HCT116 (cell line): ENCODE measurements at regions not wholly inside any gene's neighbourhood (a gene's known extent, or its start where the extent isn't known, plus 50 kb on each side); places are given as distances from the start of the nearest gene placed in this dataset.
"Not testable (repeated sequence)": the region's sequence is repeated elsewhere in the genome, so short reads cannot be mapped to it uniquely, and the experiment has no call there.

ENCODE experiments used
- ATAC-seq: fragments of 200-7000 bp; cut with Tn5 transposase; 2 replicates; pipeline ENCODE4 v1.9.1; 2020; ENCODE audit warnings: mild to moderate bottlenecking, moderate library complexity
- BruUV-seq: library from RNA; stranded (reverse); fragments of 400-500 nt; replicated peaks from 2 replicates; lab custom pipeline; 2021; lab: Mats Ljungman, UMichigan
- CTCF ChIA-PET: fragments of 300-600 bp; sonication (Branson Sonifier 250); formaldehyde crosslinking; loops from one replicate; lab custom pipeline; 2021; ENCODE audit warnings: antibody characterized with exemption; lab: Charles Lee
- POLR2A ChIA-PET: fragments of 300-600, 350-600 bp; sonication (Branson Sonifier 250); formaldehyde crosslinking; loops from one replicate; lab custom pipeline; 2021; ENCODE audit warnings: antibody characterized with exemption; lab: Charles Lee
- RAD21 ChIA-PET, 2 experiments: fragments of 300-600 bp; sonication (Branson Sonifier 250); formaldehyde crosslinking; loops; one replicate each; lab custom pipeline; 2023; ENCODE audit warnings: low total read pairs in 2 of 2; ENCODE audit not compliant: uncharacterized antibody in 2 of 2, unreplicated experiment in 2 of 2, low non-redundant PET in 1 of 2; lab: Charles Lee
- DNase-seq: peaks from one replicate; pipeline ENCODE4 v3.0.0-alpha.2; 2010; ENCODE audit warnings: low read depth, low spot score
- H2AFZ ChIP-seq: fragments of 200-600 bp; shearing (Covaris generic), sonication (generic); 2 replicates; pipeline ENCODE4 v1.6.1; 2017; ENCODE audit warnings: low read depth, mixed run types, mixed read lengths, antibody characterized with exemption, low read length; ENCODE audit not compliant: poor library complexity, severe bottlenecking
- H3K27ac ChIP-seq: 2 replicates; pipeline ENCODE4 v1.5.1; 2012; ENCODE audit warnings: low read depth, low read length
- H3K27me3 ChIP-seq: fragments of 200-600 bp; sonication (generic); 2 replicates; pipeline ENCODE4 v1.6.1; 2016; ENCODE audit warnings: mixed run types, low read length, mixed read lengths; ENCODE audit not compliant: insufficient read depth
- H3K36me3 ChIP-seq, 2 experiments: fragments of 200-500 bp in 1 of 2; fragments of 200-600 bp in 1 of 2; sonication (Bioruptor generic) in 1 of 2; sonication (generic) in 1 of 2; 2 replicates each; pipeline versions ENCODE4 v1.5.1 to v1.6.1; 2014 to 2016; ENCODE audit warnings: low read length in 2 of 2, inconsistent platforms in 1 of 2, mixed read lengths in 1 of 2, mixed run types in 1 of 2; ENCODE audit not compliant: insufficient read depth in 2 of 2, control insufficient read depth in 1 of 2
- H3K4me1 ChIP-seq, 2 experiments: fragments of 200-600 bp in 1 of 2; sonication (generic) in 1 of 2; 2 replicates each; pipeline versions ENCODE4 v1.5.1 to v1.6.1; 2012 to 2017; ENCODE audit warnings: low read length in 2 of 2, inconsistent platforms in 1 of 2, mild to moderate bottlenecking in 1 of 2, mixed read lengths in 1 of 2, mixed run types in 1 of 2, moderate library complexity in 1 of 2; ENCODE audit not compliant: insufficient read depth in 2 of 2, control insufficient read depth in 1 of 2
- H3K4me2 ChIP-seq: fragments of 200-600 bp; sonication (generic); 2 replicates; pipeline ENCODE4 v1.6.1; 2017; ENCODE audit warnings: mixed run types, low read length, mixed read lengths
- H3K4me3 ChIP-seq, 2 experiments: fragments of 200-600 bp in 1 of 2; sonication (generic) in 1 of 2; replicated peaks in 1 of 2; 2 replicates each; pipeline ENCODE4 v1.5.1; 2011 to 2016; ENCODE audit warnings: low read length in 2 of 2, control low read depth in 1 of 2, low read depth in 1 of 2, mild to moderate bottlenecking in 1 of 2, mixed read lengths in 1 of 2, mixed run types in 1 of 2
- H3K79me2 ChIP-seq: fragments of 200-600 bp; sonication (generic); 2 replicates; pipeline ENCODE4 v1.6.1; 2017; ENCODE audit warnings: mild to moderate bottlenecking, mixed run types, low read length, moderate library complexity, mixed read lengths; ENCODE audit not compliant: insufficient read depth
- H3K9ac ChIP-seq: fragments of 200-600 bp; sonication (generic); 2 replicates; pipeline ENCODE4 v1.6.1; 2016; ENCODE audit warnings: low read length, mixed read lengths
- H3K9me2 ChIP-seq: fragments of 200-600 bp; sonication (generic), shearing (Covaris generic); 2 replicates; pipeline ENCODE4 v1.6.1; 2017; ENCODE audit warnings: mixed run types, mild to moderate bottlenecking, moderate library complexity; ENCODE audit not compliant: insufficient read depth
- H3K9me3 ChIP-seq, 2 experiments: fragments of 200-500 bp in 1 of 2; fragments of 200-600 bp in 1 of 2; sonication (Bioruptor generic) in 1 of 2; sonication (generic) in 1 of 2; 2 replicates each; pipeline ENCODE4 v1.6.1; 2014 to 2017; ENCODE audit warnings: low read length in 2 of 2, mixed read lengths in 2 of 2, inconsistent platforms in 1 of 2, low read depth in 1 of 2, mild to moderate bottlenecking in 1 of 2, mixed run types in 1 of 2, moderate library complexity in 1 of 2; ENCODE audit not compliant: control insufficient read depth in 1 of 2, insufficient read depth in 1 of 2
- H4K20me1 ChIP-seq: fragments of 200-600 bp; sonication (generic), shearing (Covaris generic); 2 replicates; pipeline ENCODE4 v1.6.1; 2017; ENCODE audit warnings: mixed run types, mild to moderate bottlenecking, moderate library complexity; ENCODE audit not compliant: insufficient read depth
- CEBPB ChIP-seq: IDR thresholded peaks from 2 replicates; pipeline ENCODE4 v1.6.1; 2012; ENCODE audit warnings: low read depth
- EGR1 ChIP-seq: IDR thresholded peaks from 2 replicates; pipeline ENCODE4 v1.6.1; 2012; ENCODE audit warnings: low read depth
- ELF1 ChIP-seq: IDR thresholded peaks from 2 replicates; pipeline ENCODE4 v1.6.1; 2012; ENCODE audit warnings: low read depth, borderline replicate concordance
- POLR2A ChIP-seq: IDR thresholded peaks from 2 replicates; pipeline ENCODE4 v1.7.0; 2011; ENCODE audit warnings: borderline replicate concordance; ENCODE audit not compliant: insufficient read depth, insufficient read length; ENCODE audit errors: extremely low read depth
- RAD21 ChIP-seq: IDR thresholded peaks from 2 replicates; pipeline ENCODE4 v1.6.1; 2012; ENCODE audit warnings: low read depth, mild to moderate bottlenecking
- TCF7L2 ChIP-seq: IDR thresholded peaks from 2 replicates; pipeline ENCODE4 v1.7.0; 2011; ENCODE audit warnings: borderline replicate concordance, inconsistent platforms; ENCODE audit not compliant: insufficient read depth, insufficient read length; ENCODE audit errors: extremely low read depth
- ZFX ChIP-seq: fragments of 450-650 bp; IDR thresholded peaks from 2 replicates; pipeline ENCODE4 v1.6.1; 2017
- intact Hi-C: fragments of 100-400 bp; cut with micrococcal nuclease; formaldehyde crosslinking; loops from 2 replicates; pipeline ENCODE4 v1.10.0; 2022
- TF ChIP-seq, protein P1 (sequence below): IDR thresholded peaks from 2 replicates; pipeline ENCODE4 v1.6.1; 2012; ENCODE audit warnings: low read depth
- TF ChIP-seq, protein P2 (sequence below), 3 experiments: fragments of 200-600 bp in 1 of 3; sonication (generic) in 1 of 3; IDR thresholded peaks in 2 of 3; conservative IDR thresholded peaks in 1 of 3; 2 replicates each; pipeline ENCODE4 v1.5.1; 2012 to 2017; ENCODE audit warnings: low read depth in 2 of 3, low read length in 2 of 3, antibody characterized with exemption in 1 of 3, borderline replicate concordance in 1 of 3, control low read depth in 1 of 3, mild to moderate bottlenecking in 1 of 3, mixed read lengths in 1 of 3, mixed run types in 1 of 3, moderate library complexity in 1 of 3; ENCODE audit not compliant: insufficient read depth in 1 of 3

DNA sequence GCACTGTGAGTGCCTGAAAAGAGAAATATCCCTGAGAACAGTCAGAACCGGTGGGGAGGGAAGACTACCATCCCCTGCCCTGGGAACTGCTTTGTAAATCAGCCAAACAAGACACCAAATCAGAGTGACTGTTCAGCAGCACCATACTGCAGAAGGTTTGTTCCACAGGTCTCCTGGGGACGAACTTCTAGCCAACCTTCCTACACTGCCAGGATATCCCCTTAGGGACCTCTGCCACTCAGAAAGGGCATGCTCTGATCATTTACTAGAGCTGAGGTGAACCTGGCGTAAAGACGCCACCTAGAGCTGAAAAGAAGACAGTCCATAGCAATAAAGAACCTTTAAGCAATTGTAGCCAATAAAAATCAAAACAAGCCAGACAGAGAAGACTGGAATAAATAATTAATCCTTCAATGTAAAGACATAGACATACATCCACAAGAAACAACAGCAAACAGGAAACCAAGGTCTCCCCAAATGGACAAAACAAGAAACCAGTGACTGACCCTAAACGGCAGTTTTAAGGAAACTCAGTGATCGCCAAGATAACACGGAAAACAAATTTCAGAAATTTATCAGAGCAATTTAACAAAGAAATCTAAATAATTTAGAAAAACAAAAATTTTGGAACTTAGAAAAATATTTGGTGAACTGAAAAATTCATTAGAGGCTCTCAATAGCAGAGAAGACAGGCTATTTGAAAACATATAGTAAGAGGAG lies 228.1 kb upstream of the AMIGO2 start:
- Histone ChIP-seq H3K9me2 (no peaks in the 10 kb centered on the region), H3K27me3 (no peaks in the 10 kb centered on the region), H4K20me1 (no peaks in the 10 kb centered on the region), H3K4me1 (peaks cover 0 to 3% of the 10 kb centered on the region in 2 experiments; a peak in 1 of 4 replicates), H3K9ac (no peak overlapping the region), H3K9me3 (no peaks in the 10 kb centered on the region), H3K79me2 (no peaks in the 10 kb centered on the region), H3K4me2 (no peak overlapping the region), H3K27ac (no peak overlapping the region), H3K36me3 (no peaks in the 10 kb centered on the region), H3K4me3 (no peak overlapping the region), H2AFZ (peak overlapping the region; percentile 60)
- no TSS peak for BruUV-seq
- DNase-seq (peak; percentile 49), ATAC-seq (peak; percentile 100)
- TF ChIP-seq ZFX, result no peak
- no peak for TF ChIP-seq POLR2A
- no peak for TF ChIP-seq ELF1
- TF ChIP-seq, protein P1, sequence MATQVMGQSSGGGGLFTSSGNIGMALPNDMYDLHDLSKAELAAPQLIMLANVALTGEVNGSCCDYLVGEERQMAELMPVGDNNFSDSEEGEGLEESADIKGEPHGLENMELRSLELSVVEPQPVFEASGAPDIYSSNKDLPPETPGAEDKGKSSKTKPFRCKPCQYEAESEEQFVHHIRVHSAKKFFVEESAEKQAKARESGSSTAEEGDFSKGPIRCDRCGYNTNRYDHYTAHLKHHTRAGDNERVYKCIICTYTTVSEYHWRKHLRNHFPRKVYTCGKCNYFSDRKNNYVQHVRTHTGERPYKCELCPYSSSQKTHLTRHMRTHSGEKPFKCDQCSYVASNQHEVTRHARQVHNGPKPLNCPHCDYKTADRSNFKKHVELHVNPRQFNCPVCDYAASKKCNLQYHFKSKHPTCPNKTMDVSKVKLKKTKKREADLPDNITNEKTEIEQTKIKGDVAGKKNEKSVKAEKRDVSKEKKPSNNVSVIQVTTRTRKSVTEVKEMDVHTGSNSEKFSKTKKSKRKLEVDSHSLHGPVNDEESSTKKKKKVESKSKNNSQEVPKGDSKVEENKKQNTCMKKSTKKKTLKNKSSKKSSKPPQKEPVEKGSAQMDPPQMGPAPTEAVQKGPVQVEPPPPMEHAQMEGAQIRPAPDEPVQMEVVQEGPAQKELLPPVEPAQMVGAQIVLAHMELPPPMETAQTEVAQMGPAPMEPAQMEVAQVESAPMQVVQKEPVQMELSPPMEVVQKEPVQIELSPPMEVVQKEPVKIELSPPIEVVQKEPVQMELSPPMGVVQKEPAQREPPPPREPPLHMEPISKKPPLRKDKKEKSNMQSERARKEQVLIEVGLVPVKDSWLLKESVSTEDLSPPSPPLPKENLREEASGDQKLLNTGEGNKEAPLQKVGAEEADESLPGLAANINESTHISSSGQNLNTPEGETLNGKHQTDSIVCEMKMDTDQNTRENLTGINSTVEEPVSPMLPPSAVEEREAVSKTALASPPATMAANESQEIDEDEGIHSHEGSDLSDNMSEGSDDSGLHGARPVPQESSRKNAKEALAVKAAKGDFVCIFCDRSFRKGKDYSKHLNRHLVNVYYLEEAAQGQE, result no peak
- no peak for TF ChIP-seq EGR1
- no peak for TF ChIP-seq TCF7L2
- no peak for TF ChIP-seq CEBPB
- TF ChIP-seq, protein P2, sequence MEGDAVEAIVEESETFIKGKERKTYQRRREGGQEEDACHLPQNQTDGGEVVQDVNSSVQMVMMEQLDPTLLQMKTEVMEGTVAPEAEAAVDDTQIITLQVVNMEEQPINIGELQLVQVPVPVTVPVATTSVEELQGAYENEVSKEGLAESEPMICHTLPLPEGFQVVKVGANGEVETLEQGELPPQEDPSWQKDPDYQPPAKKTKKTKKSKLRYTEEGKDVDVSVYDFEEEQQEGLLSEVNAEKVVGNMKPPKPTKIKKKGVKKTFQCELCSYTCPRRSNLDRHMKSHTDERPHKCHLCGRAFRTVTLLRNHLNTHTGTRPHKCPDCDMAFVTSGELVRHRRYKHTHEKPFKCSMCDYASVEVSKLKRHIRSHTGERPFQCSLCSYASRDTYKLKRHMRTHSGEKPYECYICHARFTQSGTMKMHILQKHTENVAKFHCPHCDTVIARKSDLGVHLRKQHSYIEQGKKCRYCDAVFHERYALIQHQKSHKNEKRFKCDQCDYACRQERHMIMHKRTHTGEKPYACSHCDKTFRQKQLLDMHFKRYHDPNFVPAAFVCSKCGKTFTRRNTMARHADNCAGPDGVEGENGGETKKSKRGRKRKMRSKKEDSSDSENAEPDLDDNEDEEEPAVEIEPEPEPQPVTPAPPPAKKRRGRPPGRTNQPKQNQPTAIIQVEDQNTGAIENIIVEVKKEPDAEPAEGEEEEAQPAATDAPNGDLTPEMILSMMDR (IDR thresholded peaks at IDR 0.05 in 2 of 3, conservative IDR thresholded peaks at IDR 0.05 in 1 of 3; ENCODE audit: borderline replicate concordance in 1 of 3, insufficient read depth in 1 of 3, low read depth in 2 of 3, low read length in 2 of 3), result peak; percentile 70 to 84 (median 79)
- TF ChIP-seq RAD21, result peak; percentile 95
- intact Hi-C loops, result loop anchor here (1.0 to 10.0 kb wide), 4 partner anchors 228 to 963 kb away; no protein-coding TSS in a partner anchor
- ChIA-PET POLR2A (no interaction called here), CTCF (interaction anchor here (0.6 to 2.4 kb wide), 6 partner anchors 26 to 373 kb away, joined by 3 to 35 read pairs (median 3); no protein-coding TSS in a partner anchor), RAD21 (interaction anchor here (0.9 to 1.3 kb wide), 2 partner anchors 114 to 275 kb away, joined by 3 to 4 read pairs (median 3); no protein-coding TSS in a partner anchor)

GRCh38 chr12:47306773-47307679 lies 227.3 kb upstream of the AMIGO2 start:
- H3K27me3 ChIP-seq, H3K4me1 ChIP-seq, BruUV-seq, ATAC-seq, H3K27ac ChIP-seq, H3K79me2 ChIP-seq, H3K4me3 ChIP-seq, H3K9me3 ChIP-seq, H3K4me2 ChIP-seq, H3K9me2 ChIP-seq, H3K36me3 ChIP-seq, H4K20me1 ChIP-seq, DNase-seq, H3K9ac ChIP-seq: not testable (repeated sequence)
- intact Hi-C loops, result loop anchor here (1.0 to 10.0 kb wide), 4 partner anchors 227 to 962 kb away; no protein-coding TSS in a partner anchor
- CTCF ChIA-PET, result interaction anchor here (1.0 to 2.4 kb wide), 5 partner anchors 25 to 372 kb away, joined by 3 to 35 read pairs (median 3); no protein-coding TSS in a partner anchor
- RAD21 ChIA-PET, result interaction anchor here (1.0 to 1.3 kb wide), 2 partner anchors 114 to 274 kb away, joined by 3 to 4 read pairs (median 3); no protein-coding TSS in a partner anchor
- peak overlapping the region; percentile 60 for H2AFZ ChIP-seq
- POLR2A ChIA-PET, result interaction anchor here (0.6 kb wide), 1 partner anchor 242 kb away, joined by 3 read pairs; no protein-coding TSS in a partner anchor
